ENCODE measurements at regions not wholly inside any gene's neighbourhood (a gene's known extent, or its start where the extent isn't known, plus 50 kb on each side); places are given as distances from the start of the nearest gene placed in this dataset.

GRCh38 chr2:180799141-180799540 lies 181.3 kb upstream of the UBE2E3 start:
- TF ChIP-seq GATA2 (IDR thresholded peaks at IDR 0.05; ENCODE audit: low read depth, low read length) (peak; percentile 26; the same call in 1 of the 2 replicates), GATA3 (IDR thresholded peaks at IDR 0.05; ENCODE audit: low read depth, low read length) (peak; percentile 49)
